ENCODE measurements at regions not wholly inside any gene's neighbourhood (a gene's known extent, or its start where the extent isn't known, plus 50 kb on each side); places are given as distances from the start of the nearest gene placed in this dataset.

DNA sequence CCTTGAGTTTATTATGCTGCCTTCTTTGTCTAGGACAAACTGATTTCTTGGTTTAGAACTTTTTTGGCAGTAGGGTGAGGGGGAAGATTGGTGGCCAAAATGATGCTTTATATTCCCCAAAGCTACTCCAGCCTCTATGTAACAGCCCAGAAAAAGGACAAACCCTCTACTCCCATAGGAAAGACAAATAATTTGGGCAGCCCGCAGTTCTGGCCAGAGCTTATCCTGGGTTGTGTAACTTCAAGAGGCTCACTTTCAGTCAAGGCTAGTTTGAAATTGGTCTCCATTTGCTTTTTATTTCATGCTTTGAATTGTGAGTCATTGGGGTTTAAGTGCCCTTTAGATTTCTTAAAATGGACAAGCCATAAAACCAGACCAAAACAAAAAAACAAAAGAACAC is 142.3 kb downstream of the OLFM4 start:
- DNase-seq (ENCODE audit: low read depth, low spot score), result no peak
- ChIA-PET CTCF (no interaction called here), POLR2A (no interaction called here)
- TF ChIP-seq REST (IDR thresholded peaks at IDR 0.05; ENCODE audit: insufficient read depth in 1 of 2, low read depth in 2 of 2, low read length in 1 of 2) (no peak), POLR2AphosphoS5 (IDR thresholded peaks at IDR 0.05; ENCODE audit: low read depth, low read length) (no peak), TCF7L2 (IDR thresholded peaks at IDR 0.05; ENCODE audit: low read depth, low read length) (no peak), CTCF (IDR thresholded peaks at IDR 0.05) (no peak)
- Histone ChIP-seq H3K27me3 (ENCODE audit: control insufficient read depth, insufficient read depth, low read length) (no peaks in the 10 kb centered on the region), H3K9me3 (ENCODE audit: control insufficient read depth, insufficient read depth, low read depth, low read length) (no peaks in the 10 kb centered on the region), H3K4me1 (ENCODE audit: control insufficient read depth, insufficient read depth, low read length) (no peaks in the 10 kb centered on the region), H3K27ac (ENCODE audit: low read length) (no peak overlapping the region), H3K4me3 (ENCODE audit: low read depth in 2 of 2, low read length in 2 of 2) (no peak overlapping the region), H3K36me3 (ENCODE audit: control insufficient read depth, insufficient read depth, low read length) (no peaks in the 10 kb centered on the region)
- ATAC-seq, result no peak
- in situ Hi-C loops (cut with HindIII; ENCODE audit: low pct_unique_long_range_greater_than_20kb, low sequenced_read_pairs) (no loop called here), intact Hi-C loops (cut with micrococcal nuclease; ENCODE audit: unreplicated experiment) (no loop called here)
- BruUV-seq (replicated peaks), result no TSS peak

- no peak overlapping the region for H3K4me3 ChIP-seq (ENCODE audit: low read depth in 2 of 2, low read length in 2 of 2)
- H3K4me1 ChIP-seq (ENCODE audit: control insufficient read depth, insufficient read depth, low read length), result no peaks in the 10 kb centered on the region
- BruUV-seq (replicated peaks), result no TSS peak
- TF ChIP-seq CTCF (IDR thresholded peaks at IDR 0.05) (no peak), POLR2AphosphoS5 (IDR thresholded peaks at IDR 0.05; ENCODE audit: low read depth, low read length) (no peak), REST (IDR thresholded peaks at IDR 0.05; ENCODE audit: insufficient read depth in 1 of 2, low read depth in 2 of 2, low read length in 1 of 2) (no peak), SIN3A (IDR thresholded peaks at IDR 0.05; ENCODE audit: borderline replicate concordance, insufficient read depth, low read depth, low read length) (no peak)
- intact Hi-C loops (cut with micrococcal nuclease; ENCODE audit: unreplicated experiment) (no loop called here), in situ Hi-C loops (cut with HindIII; ENCODE audit: low pct_unique_long_range_greater_than_20kb, low sequenced_read_pairs) (no loop called here)
- POLR2A ChIA-PET, result no interaction called here
- ATAC-seq, result no peak
- no peak overlapping the region for H3K27ac ChIP-seq (ENCODE audit: low read length)
- H3K36me3 ChIP-seq (ENCODE audit: control insufficient read depth, insufficient read depth, low read length), result no peaks in the 10 kb centered on the region
- no peaks in the 10 kb centered on the region for H3K27me3 ChIP-seq (ENCODE audit: control insufficient read depth, insufficient read depth, low read length)
- CTCF ChIA-PET, result no interaction called here
- H3K9me3 ChIP-seq (ENCODE audit: control insufficient read depth, insufficient read depth, low read depth, low read length), result no peaks in the 10 kb centered on the region
- DNase-seq (ENCODE audit: low read depth, low spot score), result no peak
These were observed 145.9 kb downstream of the OLFM4 start for GRCh38 chr13:53174545-53174944.

Measured in Panc1 (cell line).